ENCODE measurements at regions not wholly inside any gene's neighbourhood (a gene's known extent, or its start where the extent isn't known, plus 50 kb on each side); places are given as distances from the start of the nearest gene placed in this dataset.

GRCh38 chr14:98623788-98624415 is 648.1 kb downstream of the BCL11B start:
- TF ChIP-seq, protein P1, sequence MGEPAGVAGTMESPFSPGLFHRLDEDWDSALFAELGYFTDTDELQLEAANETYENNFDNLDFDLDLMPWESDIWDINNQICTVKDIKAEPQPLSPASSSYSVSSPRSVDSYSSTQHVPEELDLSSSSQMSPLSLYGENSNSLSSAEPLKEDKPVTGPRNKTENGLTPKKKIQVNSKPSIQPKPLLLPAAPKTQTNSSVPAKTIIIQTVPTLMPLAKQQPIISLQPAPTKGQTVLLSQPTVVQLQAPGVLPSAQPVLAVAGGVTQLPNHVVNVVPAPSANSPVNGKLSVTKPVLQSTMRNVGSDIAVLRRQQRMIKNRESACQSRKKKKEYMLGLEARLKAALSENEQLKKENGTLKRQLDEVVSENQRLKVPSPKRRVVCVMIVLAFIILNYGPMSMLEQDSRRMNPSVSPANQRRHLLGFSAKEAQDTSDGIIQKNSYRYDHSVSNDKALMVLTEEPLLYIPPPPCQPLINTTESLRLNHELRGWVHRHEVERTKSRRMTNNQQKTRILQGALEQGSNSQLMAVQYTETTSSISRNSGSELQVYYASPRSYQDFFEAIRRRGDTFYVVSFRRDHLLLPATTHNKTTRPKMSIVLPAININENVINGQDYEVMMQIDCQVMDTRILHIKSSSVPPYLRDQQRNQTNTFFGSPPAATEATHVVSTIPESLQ (CRISPR knock-in tag; conservative IDR thresholded peaks at IDR 0.05): no peak
- TF ChIP-seq, protein P2, sequence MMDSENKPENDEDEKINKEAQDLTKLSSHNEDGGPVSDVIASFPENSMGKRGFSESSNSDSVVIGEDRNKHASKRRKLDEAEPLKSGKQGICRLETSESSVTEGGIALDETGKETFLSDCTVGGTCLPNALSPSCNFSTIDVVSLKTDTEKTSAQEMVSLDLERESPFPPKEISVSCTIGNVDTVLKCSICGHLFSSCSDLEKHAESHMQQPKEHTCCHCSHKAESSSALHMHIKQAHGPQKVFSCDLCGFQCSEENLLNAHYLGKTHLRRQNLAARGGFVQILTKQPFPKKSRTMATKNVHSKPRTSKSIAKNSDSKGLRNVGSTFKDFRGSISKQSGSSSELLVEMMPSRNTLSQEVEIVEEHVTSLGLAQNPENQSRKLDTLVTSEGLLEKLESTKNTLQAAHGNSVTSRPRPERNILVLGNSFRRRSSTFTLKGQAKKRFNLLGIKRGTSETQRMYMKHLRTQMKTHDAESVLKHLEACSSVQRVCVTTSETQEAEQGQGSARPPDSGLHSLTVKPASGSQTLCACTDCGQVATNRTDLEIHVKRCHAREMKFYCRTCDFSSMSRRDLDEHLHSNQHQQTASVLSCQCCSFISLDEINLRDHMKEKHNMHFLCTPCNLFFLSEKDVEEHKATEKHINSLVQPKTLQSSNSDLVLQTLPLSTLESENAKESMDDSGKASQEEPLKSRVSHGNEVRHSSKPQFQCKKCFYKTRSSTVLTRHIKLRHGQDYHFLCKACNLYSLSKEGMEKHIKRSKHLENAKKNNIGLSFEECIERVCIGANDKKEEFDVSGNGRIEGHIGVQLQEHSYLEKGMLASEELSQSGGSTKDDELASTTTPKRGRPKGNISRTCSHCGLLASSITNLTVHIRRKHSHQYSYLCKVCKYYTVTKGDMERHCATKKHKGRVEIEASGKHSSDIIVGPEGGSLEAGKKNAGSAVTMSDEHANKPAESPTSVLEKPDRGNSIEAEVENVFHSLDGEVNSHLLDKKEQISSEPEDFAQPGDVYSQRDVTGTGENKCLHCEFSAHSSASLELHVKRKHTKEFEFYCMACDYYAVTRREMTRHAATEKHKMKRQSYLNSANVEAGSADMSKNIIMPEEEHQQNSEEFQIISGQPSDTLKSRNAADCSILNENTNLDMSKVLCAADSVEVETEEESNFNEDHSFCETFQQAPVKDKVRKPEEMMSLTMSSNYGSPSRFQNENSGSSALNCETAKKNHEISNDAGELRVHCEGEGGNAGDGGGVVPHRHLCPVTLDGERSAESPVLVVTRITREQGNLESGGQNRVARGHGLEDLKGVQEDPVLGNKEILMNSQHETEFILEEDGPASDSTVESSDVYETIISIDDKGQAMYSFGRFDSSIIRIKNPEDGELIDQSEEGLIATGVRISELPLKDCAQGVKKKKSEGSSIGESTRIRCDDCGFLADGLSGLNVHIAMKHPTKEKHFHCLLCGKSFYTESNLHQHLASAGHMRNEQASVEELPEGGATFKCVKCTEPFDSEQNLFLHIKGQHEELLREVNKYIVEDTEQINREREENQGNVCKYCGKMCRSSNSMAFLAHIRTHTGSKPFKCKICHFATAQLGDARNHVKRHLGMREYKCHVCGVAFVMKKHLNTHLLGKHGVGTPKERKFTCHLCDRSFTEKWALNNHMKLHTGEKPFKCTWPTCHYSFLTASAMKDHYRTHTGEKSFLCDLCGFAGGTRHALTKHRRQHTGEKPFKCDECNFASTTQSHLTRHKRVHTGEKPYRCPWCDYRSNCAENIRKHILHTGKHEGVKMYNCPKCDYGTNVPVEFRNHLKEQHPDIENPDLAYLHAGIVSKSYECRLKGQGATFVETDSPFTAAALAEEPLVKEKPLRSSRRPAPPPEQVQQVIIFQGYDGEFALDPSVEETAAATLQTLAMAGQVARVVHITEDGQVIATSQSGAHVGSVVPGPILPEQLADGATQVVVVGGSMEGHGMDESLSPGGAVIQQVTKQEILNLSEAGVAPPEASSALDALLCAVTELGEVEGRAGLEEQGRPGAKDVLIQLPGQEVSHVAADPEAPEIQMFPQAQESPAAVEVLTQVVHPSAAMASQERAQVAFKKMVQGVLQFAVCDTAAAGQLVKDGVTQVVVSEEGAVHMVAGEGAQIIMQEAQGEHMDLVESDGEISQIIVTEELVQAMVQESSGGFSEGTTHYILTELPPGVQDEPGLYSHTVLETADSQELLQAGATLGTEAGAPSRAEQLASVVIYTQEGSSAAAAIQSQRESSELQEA (CRISPR knock-in tag; IDR thresholded peaks at IDR 0.05; ENCODE audit: not compliant biosample characterization): no peak
- TF ChIP-seq ZNF558 (CRISPR knock-in tag; IDR thresholded peaks at IDR 0.05; ENCODE audit: borderline replicate concordance): no peak
- TF ChIP-seq CHCHD3 (CRISPR knock-in tag; IDR thresholded peaks at IDR 0.05): no peak
- TF ChIP-seq, protein P3, sequence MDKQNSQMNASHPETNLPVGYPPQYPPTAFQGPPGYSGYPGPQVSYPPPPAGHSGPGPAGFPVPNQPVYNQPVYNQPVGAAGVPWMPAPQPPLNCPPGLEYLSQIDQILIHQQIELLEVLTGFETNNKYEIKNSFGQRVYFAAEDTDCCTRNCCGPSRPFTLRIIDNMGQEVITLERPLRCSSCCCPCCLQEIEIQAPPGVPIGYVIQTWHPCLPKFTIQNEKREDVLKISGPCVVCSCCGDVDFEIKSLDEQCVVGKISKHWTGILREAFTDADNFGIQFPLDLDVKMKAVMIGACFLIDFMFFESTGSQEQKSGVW (CRISPR knock-in tag; IDR thresholded peaks at IDR 0.05; ENCODE audit: borderline replicate concordance): no peak
- TF ChIP-seq ZNF317 (CRISPR knock-in tag; IDR thresholded peaks at IDR 0.05): no peak
- TF ChIP-seq POLR2A (IDR thresholded peaks at IDR 0.05; ENCODE audit: insufficient read depth in 1 of 2, low read depth in 2 of 2, low read length in 2 of 2): no peak
- TF ChIP-seq ZNF562 (CRISPR knock-in tag; IDR thresholded peaks at IDR 0.05; ENCODE audit: borderline replicate concordance): no peak
- TF ChIP-seq ZNF792 (CRISPR knock-in tag; IDR thresholded peaks at IDR 0.05): no peak
- no peak for TF ChIP-seq GRHL1 (CRISPR knock-in tag; conservative IDR thresholded peaks at IDR 0.05)
- TF ChIP-seq, protein P4, sequence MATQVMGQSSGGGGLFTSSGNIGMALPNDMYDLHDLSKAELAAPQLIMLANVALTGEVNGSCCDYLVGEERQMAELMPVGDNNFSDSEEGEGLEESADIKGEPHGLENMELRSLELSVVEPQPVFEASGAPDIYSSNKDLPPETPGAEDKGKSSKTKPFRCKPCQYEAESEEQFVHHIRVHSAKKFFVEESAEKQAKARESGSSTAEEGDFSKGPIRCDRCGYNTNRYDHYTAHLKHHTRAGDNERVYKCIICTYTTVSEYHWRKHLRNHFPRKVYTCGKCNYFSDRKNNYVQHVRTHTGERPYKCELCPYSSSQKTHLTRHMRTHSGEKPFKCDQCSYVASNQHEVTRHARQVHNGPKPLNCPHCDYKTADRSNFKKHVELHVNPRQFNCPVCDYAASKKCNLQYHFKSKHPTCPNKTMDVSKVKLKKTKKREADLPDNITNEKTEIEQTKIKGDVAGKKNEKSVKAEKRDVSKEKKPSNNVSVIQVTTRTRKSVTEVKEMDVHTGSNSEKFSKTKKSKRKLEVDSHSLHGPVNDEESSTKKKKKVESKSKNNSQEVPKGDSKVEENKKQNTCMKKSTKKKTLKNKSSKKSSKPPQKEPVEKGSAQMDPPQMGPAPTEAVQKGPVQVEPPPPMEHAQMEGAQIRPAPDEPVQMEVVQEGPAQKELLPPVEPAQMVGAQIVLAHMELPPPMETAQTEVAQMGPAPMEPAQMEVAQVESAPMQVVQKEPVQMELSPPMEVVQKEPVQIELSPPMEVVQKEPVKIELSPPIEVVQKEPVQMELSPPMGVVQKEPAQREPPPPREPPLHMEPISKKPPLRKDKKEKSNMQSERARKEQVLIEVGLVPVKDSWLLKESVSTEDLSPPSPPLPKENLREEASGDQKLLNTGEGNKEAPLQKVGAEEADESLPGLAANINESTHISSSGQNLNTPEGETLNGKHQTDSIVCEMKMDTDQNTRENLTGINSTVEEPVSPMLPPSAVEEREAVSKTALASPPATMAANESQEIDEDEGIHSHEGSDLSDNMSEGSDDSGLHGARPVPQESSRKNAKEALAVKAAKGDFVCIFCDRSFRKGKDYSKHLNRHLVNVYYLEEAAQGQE (IDR thresholded peaks at IDR 0.05; ENCODE audit: borderline replicate concordance in 1 of 2, low read depth in 1 of 2, low read length in 2 of 2): no peak
- TF ChIP-seq ELF4 (CRISPR knock-in tag; IDR thresholded peaks at IDR 0.05; ENCODE audit: borderline replicate concordance): no peak
- TF ChIP-seq, protein P5, sequence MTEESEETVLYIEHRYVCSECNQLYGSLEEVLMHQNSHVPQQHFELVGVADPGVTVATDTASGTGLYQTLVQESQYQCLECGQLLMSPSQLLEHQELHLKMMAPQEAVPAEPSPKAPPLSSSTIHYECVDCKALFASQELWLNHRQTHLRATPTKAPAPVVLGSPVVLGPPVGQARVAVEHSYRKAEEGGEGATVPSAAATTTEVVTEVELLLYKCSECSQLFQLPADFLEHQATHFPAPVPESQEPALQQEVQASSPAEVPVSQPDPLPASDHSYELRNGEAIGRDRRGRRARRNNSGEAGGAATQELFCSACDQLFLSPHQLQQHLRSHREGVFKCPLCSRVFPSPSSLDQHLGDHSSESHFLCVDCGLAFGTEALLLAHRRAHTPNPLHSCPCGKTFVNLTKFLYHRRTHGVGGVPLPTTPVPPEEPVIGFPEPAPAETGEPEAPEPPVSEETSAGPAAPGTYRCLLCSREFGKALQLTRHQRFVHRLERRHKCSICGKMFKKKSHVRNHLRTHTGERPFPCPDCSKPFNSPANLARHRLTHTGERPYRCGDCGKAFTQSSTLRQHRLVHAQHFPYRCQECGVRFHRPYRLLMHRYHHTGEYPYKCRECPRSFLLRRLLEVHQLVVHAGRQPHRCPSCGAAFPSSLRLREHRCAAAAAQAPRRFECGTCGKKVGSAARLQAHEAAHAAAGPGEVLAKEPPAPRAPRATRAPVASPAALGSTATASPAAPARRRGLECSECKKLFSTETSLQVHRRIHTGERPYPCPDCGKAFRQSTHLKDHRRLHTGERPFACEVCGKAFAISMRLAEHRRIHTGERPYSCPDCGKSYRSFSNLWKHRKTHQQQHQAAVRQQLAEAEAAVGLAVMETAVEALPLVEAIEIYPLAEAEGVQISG (CRISPR knock-in tag; IDR thresholded peaks at IDR 0.05): no peak

All from HepG2 (cell line).